H9 (cell line): ENCODE measurements at regions not wholly inside any gene's neighbourhood (a gene's known extent, or its start where the extent isn't known, plus 50 kb on each side); places are given as distances from the start of the nearest gene placed in this dataset.

Experiments used
- DNase-seq: peaks from one replicate; pipeline ENCODE4 v3.0.0-alpha.2; 2017
- H2AFZ ChIP-seq: one replicate; pipeline ENCODE4 v1.6.1; 2013; ENCODE audit warnings: mild to moderate bottlenecking, low read length, control low read depth, moderate library complexity
- H2AK5ac ChIP-seq: 2 replicates; pipeline ENCODE4 v1.6.1; 2013; ENCODE audit warnings: low read length, control low read depth, mixed read lengths; ENCODE audit not compliant: insufficient read length
- H2BK120ac ChIP-seq: one replicate; pipeline ENCODE4 v1.6.1; 2013; ENCODE audit warnings: low read depth, mild to moderate bottlenecking, low read length, control low read depth, inconsistent platforms; ENCODE audit not compliant: poor library complexity, severe bottlenecking
- H2BK12ac ChIP-seq: 2 replicates; pipeline ENCODE4 v1.6.1; 2013; ENCODE audit warnings: low read length, control low read depth, mixed read lengths, low read depth; ENCODE audit not compliant: insufficient read length
- H2BK15ac ChIP-seq: 2 replicates; pipeline ENCODE4 v1.6.1; 2013; ENCODE audit warnings: low read depth, low read length, control low read depth
- H2BK20ac ChIP-seq: one replicate; pipeline ENCODE4 v1.6.1; 2013; ENCODE audit warnings: low read depth, mild to moderate bottlenecking, low read length, control low read depth, inconsistent platforms; ENCODE audit not compliant: poor library complexity, severe bottlenecking
- H2BK5ac ChIP-seq: 2 replicates; pipeline ENCODE4 v1.6.1; 2013; ENCODE audit warnings: low read length, control low read depth, mixed read lengths; ENCODE audit not compliant: insufficient read length
- H3K14ac ChIP-seq: 2 replicates; pipeline ENCODE4 v1.6.1; 2013; ENCODE audit warnings: low read length, control low read depth; ENCODE audit not compliant: insufficient read depth
- H3K18ac ChIP-seq: 2 replicates; pipeline ENCODE4 v1.6.1; 2013; ENCODE audit warnings: low read depth, mild to moderate bottlenecking, mixed read lengths, low read length, control low read depth; ENCODE audit not compliant: insufficient read length
- H3K23ac ChIP-seq: 2 replicates; pipeline ENCODE4 v1.6.1; 2013; ENCODE audit warnings: low read length, control low read depth, mixed read lengths, low read depth; ENCODE audit not compliant: insufficient read length
- H3K23me2 ChIP-seq: 2 replicates; pipeline ENCODE4 v1.6.1; 2013; ENCODE audit warnings: low read depth, mild to moderate bottlenecking, mixed read lengths, low read length, control low read depth; ENCODE audit not compliant: insufficient read length, poor library complexity, severe bottlenecking
- H3K27ac ChIP-seq: 2 replicates; pipeline ENCODE4 v1.5.1; 2013; ENCODE audit warnings: low read length, control low read depth, mixed read lengths, low read depth; ENCODE audit not compliant: insufficient read length
- H3K27me3 ChIP-seq: 2 replicates; pipeline ENCODE4 v1.6.1; 2013; ENCODE audit warnings: low read length, control low read depth, inconsistent platforms; ENCODE audit not compliant: insufficient read depth
- H3K4ac ChIP-seq: 2 replicates; pipeline ENCODE4 v1.6.1; 2013; ENCODE audit warnings: low read depth, mild to moderate bottlenecking, control low read depth, inconsistent platforms, low read length, moderate library complexity
- H3K4me1 ChIP-seq: 2 replicates; pipeline ENCODE4 v1.6.1; 2013; ENCODE audit warnings: low read length, control low read depth, inconsistent platforms; ENCODE audit not compliant: insufficient read depth
- H3K4me2 ChIP-seq: 2 replicates; pipeline ENCODE4 v1.6.1; 2013; ENCODE audit warnings: low read length, control low read depth, mixed read lengths; ENCODE audit not compliant: insufficient read length, insufficient read depth
- H3K56ac ChIP-seq: 2 replicates; pipeline ENCODE4 v1.6.1; 2013; ENCODE audit warnings: low read depth, mild to moderate bottlenecking, mixed read lengths, low read length, control low read depth; ENCODE audit not compliant: insufficient read length
- H3K79me1 ChIP-seq: 2 replicates; pipeline ENCODE4 v1.6.1; 2013; ENCODE audit warnings: low read depth, mild to moderate bottlenecking, moderate library complexity, low read length, control low read depth, inconsistent platforms; ENCODE audit not compliant: insufficient read depth, poor library complexity, severe bottlenecking
- H3K79me2 ChIP-seq: 2 replicates; pipeline ENCODE4 v1.6.1; 2013; ENCODE audit warnings: low read length, control low read depth, inconsistent platforms; ENCODE audit not compliant: insufficient read depth
- H3K9ac ChIP-seq: 2 replicates; pipeline ENCODE4 v1.6.1; 2013; ENCODE audit warnings: low read length, control low read depth, mixed read lengths; ENCODE audit not compliant: insufficient read length; ENCODE audit errors: extremely low read depth
- H3K9me3 ChIP-seq: one replicate; pipeline ENCODE4 v1.6.1; 2013; ENCODE audit warnings: low read depth, low read length, inconsistent platforms; ENCODE audit not compliant: control insufficient read depth
- H3T11ph ChIP-seq: one replicate; pipeline ENCODE4 v1.6.1; 2013; ENCODE audit warnings: mild to moderate bottlenecking, low read length, control low read depth, inconsistent platforms
- H4K20me1 ChIP-seq: one replicate; pipeline ENCODE4 v1.6.1; 2013; ENCODE audit not compliant: control insufficient read depth, insufficient read length, insufficient read depth
- H4K5ac ChIP-seq: 2 replicates; pipeline ENCODE4 v1.6.1; 2013; ENCODE audit warnings: low read depth, mild to moderate bottlenecking, mixed read lengths, low read length, control low read depth; ENCODE audit not compliant: insufficient read length
- H4K8ac ChIP-seq: replicated peaks from 2 replicates; pipeline ENCODE4 v1.6.1; 2013; ENCODE audit warnings: low read length, control low read depth, mixed read lengths, low read depth; ENCODE audit not compliant: insufficient read length
- H4K91ac ChIP-seq: 2 replicates; pipeline ENCODE4 v1.6.1; 2013; ENCODE audit warnings: low read depth, mild to moderate bottlenecking, moderate library complexity, mixed read lengths, low read length, control low read depth; ENCODE audit not compliant: insufficient read length
- H3K27ac Mint-ChIP-seq, 3 experiments: 2 replicates in 2 of 3; 3 replicates in 1 of 3; pipeline ENCODE4 v1.8.0; 2020 to 2021; ENCODE audit warnings: mixed read lengths in 3 of 3, mild to moderate bottlenecking in 1 of 3, moderate library complexity in 1 of 3
- H3K27me3 Mint-ChIP-seq: 2 replicates; pipeline ENCODE4 v1.8.0; 2021; ENCODE audit warnings: low read depth, mild to moderate bottlenecking, moderate library complexity, mixed read lengths
- H3K36me3 Mint-ChIP-seq, 3 experiments: 2 replicates in 2 of 3; 3 replicates in 1 of 3; pipeline ENCODE4 v1.8.0; 2020 to 2021; ENCODE audit warnings: low read depth in 3 of 3, mixed read lengths in 3 of 3; ENCODE audit not compliant: insufficient read depth in 1 of 3
- H3K4me1 Mint-ChIP-seq, 2 experiments: 2 replicates each; pipeline ENCODE4 v1.8.0; 2020; ENCODE audit warnings: mixed read lengths in 2 of 2
- H3K4me3 Mint-ChIP-seq, 2 experiments: 2 replicates in 1 of 2; 3 replicates in 1 of 2; pipeline ENCODE4 v1.8.0; 2020 to 2021; ENCODE audit warnings: mild to moderate bottlenecking in 2 of 2, mixed read lengths in 2 of 2, moderate library complexity in 1 of 2
- H3K9me3 Mint-ChIP-seq, 2 experiments: 2 replicates in 1 of 2; 3 replicates in 1 of 2; pipeline ENCODE4 v1.8.0; 2020; ENCODE audit warnings: mild to moderate bottlenecking in 2 of 2, mixed read lengths in 2 of 2, moderate library complexity in 1 of 2
- WGBS: extraction: QIAGEN DNeasy Blood & Tissue Kit; methylation state at CpG from one replicate; pipeline ENCODE4 v1.1.7; 2013; ENCODE audit warnings: missing lambda C conversion rate, low lambda C conversion rate, mixed read lengths; ENCODE audit not compliant: insufficient read length; ENCODE audit errors: extremely low coverage; 5-methylcytosine and 5-hydroxymethylcytosine counted together
- TF ChIP-seq, protein P1 (sequence below): fragments of 200-600 bp; sonication (generic); conservative IDR thresholded peaks from 3 replicates; pipeline ENCODE4 v1.8.0; 2021; ENCODE audit warnings: antibody characterized with exemption, mild to moderate bottlenecking

DNA sequence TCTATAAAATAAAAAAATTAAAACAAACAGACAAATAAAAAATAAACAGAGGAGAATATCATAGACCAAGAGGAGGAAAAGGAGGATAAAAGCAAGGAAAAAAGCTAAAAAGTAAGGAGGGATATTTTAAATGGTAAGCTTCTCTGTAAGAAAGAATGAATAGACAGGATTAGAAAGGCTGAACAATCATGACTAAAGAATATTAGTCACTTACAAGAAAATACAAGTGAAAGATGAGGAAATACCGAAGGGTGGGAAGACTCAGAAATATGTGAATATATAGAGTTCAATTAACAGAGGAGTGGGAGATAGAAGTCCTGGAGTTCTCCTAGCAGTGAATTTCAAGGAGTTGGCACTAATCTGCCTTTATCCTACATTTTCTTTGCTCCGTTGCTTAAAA lies 162.6 kb downstream of the RTL3 start:
- no peaks in the 10 kb centered on the region; a peak in 1 of 7 replicates for H3K36me3 Mint-ChIP-seq
- peaks cover 9 to 13% of the 10 kb centered on the region in 2 experiments for H3K4me1 Mint-ChIP-seq
- Histone ChIP-seq H3K79me1 (no peaks in the 10 kb centered on the region), H2BK5ac (no peak overlapping the region), H2BK15ac (no peak overlapping the region), H3K9ac (no peak overlapping the region), H3K23me2 (no peaks in the 10 kb centered on the region), H3K4me2 (no peak overlapping the region), H2AK5ac (no peak overlapping the region), H4K5ac (no peak overlapping the region), H3K18ac (no peak overlapping the region), H2AFZ (no peak overlapping the region), H2BK120ac (no peak overlapping the region), H4K20me1 (no peaks in the 10 kb centered on the region), H3K14ac (no peak overlapping the region), H3K27me3 (no peaks in the 10 kb centered on the region; the same call in 1 of the 2 replicates), H3K4me1 (no peaks in the 10 kb centered on the region), H4K8ac (no peak overlapping the region), H2BK20ac (no peak overlapping the region), H3K9me3 (peaks cover 16% of the 10 kb centered on the region), H3K23ac (no peak overlapping the region), H3K27ac (no peak overlapping the region), H3K56ac (no peak overlapping the region), H4K91ac (no peak overlapping the region), H2BK12ac (no peak overlapping the region), H3T11ph (no peak overlapping the region), H3K79me2 (no peaks in the 10 kb centered on the region), H3K4ac (no peak overlapping the region)
- TF ChIP-seq, protein P1, sequence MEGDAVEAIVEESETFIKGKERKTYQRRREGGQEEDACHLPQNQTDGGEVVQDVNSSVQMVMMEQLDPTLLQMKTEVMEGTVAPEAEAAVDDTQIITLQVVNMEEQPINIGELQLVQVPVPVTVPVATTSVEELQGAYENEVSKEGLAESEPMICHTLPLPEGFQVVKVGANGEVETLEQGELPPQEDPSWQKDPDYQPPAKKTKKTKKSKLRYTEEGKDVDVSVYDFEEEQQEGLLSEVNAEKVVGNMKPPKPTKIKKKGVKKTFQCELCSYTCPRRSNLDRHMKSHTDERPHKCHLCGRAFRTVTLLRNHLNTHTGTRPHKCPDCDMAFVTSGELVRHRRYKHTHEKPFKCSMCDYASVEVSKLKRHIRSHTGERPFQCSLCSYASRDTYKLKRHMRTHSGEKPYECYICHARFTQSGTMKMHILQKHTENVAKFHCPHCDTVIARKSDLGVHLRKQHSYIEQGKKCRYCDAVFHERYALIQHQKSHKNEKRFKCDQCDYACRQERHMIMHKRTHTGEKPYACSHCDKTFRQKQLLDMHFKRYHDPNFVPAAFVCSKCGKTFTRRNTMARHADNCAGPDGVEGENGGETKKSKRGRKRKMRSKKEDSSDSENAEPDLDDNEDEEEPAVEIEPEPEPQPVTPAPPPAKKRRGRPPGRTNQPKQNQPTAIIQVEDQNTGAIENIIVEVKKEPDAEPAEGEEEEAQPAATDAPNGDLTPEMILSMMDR = no peak
- no peak overlapping the region for H3K27ac Mint-ChIP-seq
- DNase-seq = no peak
- H3K4me3 Mint-ChIP-seq = no peak overlapping the region
- H3K27me3 Mint-ChIP-seq = no peaks in the 10 kb centered on the region
- no CpG with 5 or more reads among the region's 2 CpGs for WGBS
- H3K9me3 Mint-ChIP-seq = peaks cover 63 to 66% of the 10 kb centered on the region in 2 experiments
